Motor neuron (in vitro differentiated cells): ENCODE measurements at regions not wholly inside any gene's neighbourhood (a gene's known extent, or its start where the extent isn't known, plus 50 kb on each side); places are given as distances from the start of the nearest gene placed in this dataset.

Source experiments
- ATAC-seq, 8 experiments: fragments of 200-7000 bp; cut with Tn5 transposase; replicated peaks in 6 of 8; 2 replicates each; pipeline ENCODE4 v1.8.0; 2021; ENCODE audit warnings: mild to moderate bottlenecking in 8 of 8, moderate library complexity in 8 of 8
- H3K27ac ChIP-seq, 2 donors: fragments of 250-450 bp; sonication (Bioruptor Pico); 2 replicates each; pipeline ENCODE4 v1.9.0; 2021; ENCODE audit warnings: antibody characterized with exemption in 2 of 2, mild to moderate bottlenecking in 2 of 2, moderate library complexity in 1 of 2
- H3K4me1 ChIP-seq, 2 donors: fragments of 250-450 bp; sonication (Bioruptor Pico); replicated peaks in 1 of 2; 2 replicates each; pipeline ENCODE4 v1.6.1; 2021; ENCODE audit warnings: antibody characterized with exemption in 2 of 2, mild to moderate bottlenecking in 2 of 2, moderate library complexity in 1 of 2
- H3K4me3 ChIP-seq, 5 donors: fragments of 250-450 bp; sonication (Bioruptor Pico); 2 replicates each; pipeline ENCODE4 v1.9.0; 2021; ENCODE audit warnings: antibody characterized with exemption in 5 of 5, mild to moderate bottlenecking in 5 of 5, moderate library complexity in 4 of 5
- WGBS, 10 experiments: fragments of 450-650 bp; shearing (Covaris generic); methylation state at CpG; one replicate each; pipeline ENCODE4 v1.0.0; 2022; 5-methylcytosine and 5-hydroxymethylcytosine counted together
- in situ Hi-C, 9 experiments: fragments of 400-800 bp; cut with MboI; loops; one replicate each; pipeline ENCODE4 v1.15.0; 2021; ENCODE audit warnings: low sequenced_read_pairs in 9 of 9, low pct_unique_long_range_greater_than_20kb in 2 of 9; ENCODE audit not compliant: unreplicated experiment in 9 of 9

- no peak overlapping the region for H3K4me3 ChIP-seq
- no peaks in the 10 kb centered on the region for H3K4me1 ChIP-seq
- no peak for ATAC-seq
- H3K27ac ChIP-seq, result no peak overlapping the region
- in situ Hi-C loops, result no loop called here
These were observed 102.3 kb downstream of the AGTR2 start for GRCh38 chrX:116272861-116273260.

- ATAC-seq, result no peak
- in situ Hi-C loops, result no loop called here
- H3K27ac ChIP-seq, result no peak overlapping the region
- H3K4me1 ChIP-seq, result no peaks in the 10 kb centered on the region
- H3K4me3 ChIP-seq, result no peak overlapping the region
- 40% methylated on average over 1 of the region's 1 CpG; no CpG with 5 or more reads in 9 of the 10 experiments for WGBS, 10 experiments
These were observed 105.7 kb downstream of the AGTR2 start for GRCh38 chrX:116276261-116276660.

DNA sequence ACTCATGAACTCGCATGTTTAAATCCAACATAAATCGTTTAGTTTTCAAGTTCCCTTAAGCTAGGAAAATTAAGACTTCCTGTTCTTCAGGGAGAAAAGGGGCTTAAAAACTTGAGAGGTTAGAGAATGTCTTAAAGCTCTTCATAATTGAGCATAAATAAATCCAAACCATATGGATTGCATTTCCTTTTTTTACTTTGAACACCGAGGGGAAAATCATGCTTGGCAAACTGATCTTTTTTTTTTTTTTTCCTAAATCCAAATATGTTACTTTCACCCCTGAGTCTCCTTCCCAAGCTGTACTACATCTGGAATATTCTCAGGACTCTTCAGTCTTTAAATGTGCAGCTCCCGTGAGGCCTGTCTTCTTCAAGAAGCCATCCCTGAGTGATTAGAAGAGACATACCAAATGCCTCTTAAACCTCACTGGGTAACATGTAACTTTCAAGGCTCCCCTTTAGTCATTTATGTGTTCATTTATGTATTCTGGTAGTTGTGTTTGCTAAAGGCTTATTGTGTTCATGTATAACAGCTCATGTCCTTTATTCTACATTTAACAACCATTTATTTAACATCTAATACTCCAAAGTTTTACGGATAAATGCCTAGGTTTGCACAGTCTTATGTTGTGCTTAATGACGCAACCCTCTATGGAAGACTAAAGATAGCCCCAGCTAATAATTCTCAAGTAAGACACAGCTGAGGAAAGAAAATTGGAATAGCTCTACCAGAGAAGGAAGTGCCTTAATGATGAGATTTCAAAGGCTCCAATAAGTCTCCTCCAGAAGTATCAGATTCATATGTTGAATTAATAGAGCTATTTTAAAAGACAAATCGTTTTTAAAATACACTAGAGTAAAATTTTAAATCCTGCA lies 107.0 kb downstream of the AGTR2 start:
- 10 to 80% (median 21%) methylated on average over 1 to 7 of the region's 7 CpGs; no CpG with 5 or more reads in 4 of the 10 experiments for WGBS, 10 experiments
- no peak overlapping the region for H3K27ac ChIP-seq
- H3K4me3 ChIP-seq, result no peak overlapping the region
- in situ Hi-C loops, result no loop called here
- H3K4me1 ChIP-seq, result no peaks in the 10 kb centered on the region
- ATAC-seq, result no peak

GRCh38 chrX:116278826-116279225 lies 108.3 kb downstream of the AGTR2 start:
- H3K4me1 ChIP-seq, result no peaks in the 10 kb centered on the region
- in situ Hi-C loops, result no loop called here
- 59 to 100% (median 93%) methylated on average over 1 to 3 of the region's 3 CpGs; no CpG with 5 or more reads in 4 of the 10 experiments for WGBS, 10 experiments
- H3K27ac ChIP-seq, result no peak overlapping the region
- ATAC-seq, result no peak
- no peak overlapping the region for H3K4me3 ChIP-seq

GRCh38 chrX:116281106-116281505 lies 110.6 kb downstream of the AGTR2 start:
- no peak overlapping the region for H3K4me3 ChIP-seq
- H3K4me1 ChIP-seq, result no peaks in the 10 kb centered on the region
- no peak overlapping the region for H3K27ac ChIP-seq
- 100% methylated on average over 1 of the region's 1 CpG; no CpG with 5 or more reads in 9 of the 10 experiments for WGBS, 10 experiments
- peak in 2 of 8 experiments; percentile 71 to 93 for ATAC-seq
- in situ Hi-C loops, result no loop called here

- in situ Hi-C loops, result no loop called here
- no peak overlapping the region for H3K4me3 ChIP-seq
- H3K27ac ChIP-seq, result no peak overlapping the region
- no peaks in the 10 kb centered on the region for H3K4me1 ChIP-seq
- no peak for ATAC-seq
These were observed 112.2 kb downstream of the AGTR2 start for GRCh38 chrX:116282751-116283150.

DNA sequence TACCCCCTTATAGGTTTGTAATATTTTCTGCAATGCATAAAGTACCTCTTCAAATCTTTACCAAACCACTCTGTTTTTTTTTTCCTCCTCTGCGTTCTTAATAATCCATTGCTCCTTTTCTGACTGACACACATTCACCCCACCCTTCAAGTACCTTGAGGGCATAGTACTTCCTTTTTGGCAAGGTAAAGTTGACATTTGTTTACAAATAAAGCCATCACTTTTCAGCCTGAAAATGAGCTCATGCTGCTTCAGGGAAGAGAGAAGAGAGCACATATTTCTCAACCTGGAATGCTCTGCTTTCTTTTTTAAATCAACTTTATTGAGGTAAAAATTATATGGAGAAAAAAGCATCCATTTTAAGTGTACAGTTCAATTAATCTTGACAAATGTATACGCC lies 113.9 kb downstream of the AGTR2 start:
- ATAC-seq, result no peak
- in situ Hi-C loops, result no loop called here

DNA sequence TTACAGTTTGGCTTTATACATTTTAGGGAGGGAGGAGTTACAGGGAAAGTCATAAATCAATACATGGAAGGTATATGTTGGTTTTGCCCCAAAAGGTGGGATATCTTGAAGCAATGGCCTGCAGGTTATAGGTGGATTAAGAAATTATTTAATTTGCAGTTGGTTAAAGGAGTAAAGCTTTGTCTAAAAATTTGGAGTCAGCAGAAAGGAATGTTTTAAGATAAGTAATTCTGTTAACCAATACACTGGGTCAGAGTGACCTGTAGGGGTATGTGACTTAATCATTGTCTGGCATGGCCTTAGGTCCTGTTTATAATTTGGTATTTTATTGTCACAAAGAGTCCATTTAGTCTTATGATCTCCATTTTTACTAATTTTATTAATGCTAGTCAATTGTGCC lies 115.0 kb downstream of the AGTR2 start:
- Histone ChIP-seq H3K4me3 (no peak overlapping the region), H3K27ac (no peak overlapping the region), H3K4me1 (no peaks in the 10 kb centered on the region)
- in situ Hi-C loops, result no loop called here
- no peak for ATAC-seq

More for the DNA sequence above, 113.9 kb downstream of the AGTR2 start:
- H3K4me1 ChIP-seq, result no peaks in the 10 kb centered on the region
- no peak overlapping the region for H3K27ac ChIP-seq
- H3K4me3 ChIP-seq, result no peak overlapping the region
- WGBS, 10 experiments, result 0 to 100% (median 92%) methylated on average over 1 to 2 of the region's 2 CpGs; no CpG with 5 or more reads in 5 of the 10 experiments

GRCh38 chrX:116289592-116289991 lies 119.0 kb downstream of the AGTR2 start:
- ATAC-seq, result no peak
- in situ Hi-C loops, result no loop called here
- Histone ChIP-seq H3K4me3 (no peak overlapping the region), H3K27ac (no peak overlapping the region), H3K4me1 (no peaks in the 10 kb centered on the region)

- ATAC-seq, result no peak
- no peaks in the 10 kb centered on the region for H3K4me1 ChIP-seq
- H3K4me3 ChIP-seq, result no peak overlapping the region
- in situ Hi-C loops, result no loop called here
- no peak overlapping the region for H3K27ac ChIP-seq
- WGBS, 10 experiments, result 14 to 60% methylated on average over 1 of the region's 1 CpG; no CpG with 5 or more reads in 8 of the 10 experiments
These were observed 119.8 kb downstream of the AGTR2 start for GRCh38 chrX:116290359-116290758.

DNA sequence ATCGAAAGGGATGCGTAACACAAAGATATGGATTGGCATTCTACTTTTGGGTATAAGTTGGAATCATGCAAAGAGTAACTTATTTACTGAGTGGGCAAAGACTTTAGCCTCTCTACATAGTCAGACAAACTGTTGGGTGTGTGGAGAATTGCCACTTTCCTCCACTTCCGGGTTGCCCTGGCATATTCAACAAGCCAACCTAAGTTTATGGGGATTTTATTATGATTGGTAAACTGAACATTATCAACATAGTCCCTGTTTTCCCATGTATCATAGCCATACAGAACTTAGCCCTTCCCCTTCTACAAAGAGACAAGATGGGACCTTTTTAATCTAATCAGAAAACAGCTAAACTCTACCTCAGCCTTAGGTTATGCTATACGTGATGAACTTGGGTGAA lies 121.6 kb downstream of the AGTR2 start:
- Histone ChIP-seq H3K4me3 (no peak overlapping the region), H3K27ac (no peak overlapping the region), H3K4me1 (no peaks in the 10 kb centered on the region)
- 41 to 100% (median 80%) methylated on average over 1 to 3 of the region's 4 CpGs; no CpG with 5 or more reads in 5 of the 10 experiments for WGBS, 10 experiments
- ATAC-seq, result no peak
- in situ Hi-C loops, result no loop called here

- 33 to 90% (median 67%) methylated on average over 2 to 3 of the region's 3 CpGs; no CpG with 5 or more reads in 4 of the 10 experiments for WGBS, 10 experiments
- Histone ChIP-seq H3K4me3 (no peak overlapping the region), H3K27ac (no peak overlapping the region), H3K4me1 (no peaks in the 10 kb centered on the region)
- ATAC-seq, result no peak
- in situ Hi-C loops, result no loop called here
These were observed 128.4 kb downstream of the AGTR2 start for GRCh38 chrX:116298956-116299355.

- WGBS, 10 experiments, result 0% methylated on average over 2 of the region's 2 CpGs; no CpG with 5 or more reads in 9 of the 10 experiments
- no peak for ATAC-seq
- in situ Hi-C loops, result no loop called here
- Histone ChIP-seq H3K4me1 (no peaks in the 10 kb centered on the region), H3K4me3 (no peak overlapping the region), H3K27ac (no peak overlapping the region)
These were observed 130.2 kb upstream of the SLC6A14 start for GRCh38 chrX:116306218-116306617.

DNA sequence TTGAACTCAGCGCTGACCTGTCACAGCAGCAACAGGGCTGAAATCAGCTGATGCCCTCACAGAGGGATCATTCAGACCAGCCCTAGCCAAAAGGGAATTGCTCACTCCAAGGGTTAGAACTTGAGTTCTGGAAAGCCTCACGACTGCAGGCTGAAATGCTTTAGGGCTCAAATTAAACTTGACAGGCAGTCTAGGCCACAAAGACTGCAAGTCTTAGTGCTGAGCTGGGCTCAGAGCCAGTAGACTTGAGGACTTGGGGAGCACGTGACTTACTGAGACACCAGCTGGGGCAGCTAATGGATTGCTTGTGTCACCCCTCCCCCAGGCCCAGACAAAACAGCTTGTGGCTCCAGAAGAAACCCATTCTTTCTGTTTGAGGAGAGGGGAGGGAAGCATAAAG lies 119.0 kb upstream of the SLC6A14 start:
- Histone ChIP-seq H3K4me3 (no peak overlapping the region), H3K27ac (no peak overlapping the region), H3K4me1 (no peaks in the 10 kb centered on the region)
- 33 to 100% (median 42%) methylated on average over 1 to 3 of the region's 3 CpGs; no CpG with 5 or more reads in 5 of the 10 experiments for WGBS, 10 experiments
- in situ Hi-C loops, result no loop called here
- ATAC-seq, result peak in 6 of 8 experiments; percentile 24 to 71 (median 53)
